ENCODE measurements at regions not wholly inside any gene's neighbourhood (a gene's known extent, or its start where the extent isn't known, plus 50 kb on each side); places are given as distances from the start of the nearest gene placed in this dataset.
"Not testable (repeated sequence)": the region's sequence is repeated elsewhere in the genome, so short reads cannot be mapped to it uniquely, and the experiment has no call there.

DNA sequence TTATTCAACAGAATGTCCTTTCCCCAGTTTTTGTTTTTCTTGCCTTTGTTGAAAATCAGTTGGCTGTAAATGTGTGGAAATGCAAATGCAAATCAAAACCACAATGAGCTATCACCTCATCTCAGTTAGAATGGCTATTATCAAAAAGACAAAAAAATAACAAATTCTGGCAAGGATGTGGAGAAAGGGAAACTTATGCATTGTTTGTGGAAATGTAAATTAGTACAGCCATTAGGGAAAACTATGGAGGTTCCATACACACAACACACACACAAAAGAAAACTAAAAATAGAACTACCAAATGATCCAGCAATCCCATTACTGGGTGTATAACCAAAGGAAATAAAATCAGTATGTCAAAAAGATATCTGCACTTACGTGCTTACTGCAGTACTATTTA is 518.8 kb upstream of the ATXN7L3B start:
- DNase-seq: no peak

DNA sequence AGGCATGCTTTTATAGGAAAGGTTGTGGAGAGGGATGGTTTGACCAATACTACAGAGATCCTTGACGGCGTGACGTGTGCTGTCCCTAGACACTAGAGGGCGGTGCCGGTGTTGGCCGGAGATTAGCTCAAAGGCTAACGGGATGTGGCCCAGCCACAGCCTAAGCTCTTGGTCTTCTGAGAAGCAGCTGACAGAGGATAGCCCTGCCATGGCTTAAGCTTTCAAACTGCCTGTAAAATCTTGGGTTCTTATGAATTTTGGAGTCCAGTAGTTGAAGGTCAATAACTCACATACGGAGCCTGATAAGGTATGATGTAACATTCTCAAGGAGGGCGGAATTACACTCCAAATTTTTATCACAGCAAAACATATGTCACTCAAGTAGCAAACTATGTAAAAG is 515.7 kb upstream of the ATXN7L3B start:
- no peak for DNase-seq

DNA sequence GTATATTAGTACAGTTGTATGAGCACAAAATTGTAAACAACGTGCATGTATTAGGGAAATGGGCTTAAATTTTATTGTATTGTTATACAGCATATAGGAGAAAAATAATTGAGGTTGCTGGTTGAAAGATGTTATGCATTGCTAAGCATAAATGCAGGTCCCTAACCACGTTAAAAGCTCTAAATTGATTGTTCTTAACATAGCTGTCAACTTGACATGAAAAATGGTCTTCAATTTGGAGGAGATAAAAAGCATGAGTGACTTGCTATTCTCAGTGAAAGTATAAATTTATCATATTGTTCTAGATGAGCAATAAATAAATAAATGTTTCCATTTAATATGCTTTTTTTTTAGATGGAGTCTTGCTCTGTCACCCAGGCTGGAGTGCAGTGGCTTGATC is 506.6 kb upstream of the ATXN7L3B start:
- DNase-seq: no peak

DNA sequence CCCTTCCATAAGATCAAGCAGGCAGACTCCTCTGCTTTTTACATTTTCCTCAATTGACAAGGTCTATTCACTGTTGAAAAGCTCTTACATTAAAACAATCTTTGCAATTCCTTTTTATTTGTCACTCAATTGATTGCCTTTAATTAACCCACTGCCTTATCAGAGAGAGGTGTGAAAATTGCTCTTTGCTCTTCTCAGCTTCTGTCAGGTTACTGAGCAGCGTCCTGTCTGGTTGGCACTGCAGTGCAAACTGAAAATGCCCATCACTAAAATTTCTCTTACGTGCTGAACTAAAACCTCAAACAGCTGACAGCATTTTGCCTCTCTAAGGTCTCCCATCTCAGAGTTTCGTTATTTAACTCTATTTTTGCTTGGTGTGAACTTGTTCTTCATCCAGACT is 504.1 kb upstream of the ATXN7L3B start:
- no peak for DNase-seq

DNA sequence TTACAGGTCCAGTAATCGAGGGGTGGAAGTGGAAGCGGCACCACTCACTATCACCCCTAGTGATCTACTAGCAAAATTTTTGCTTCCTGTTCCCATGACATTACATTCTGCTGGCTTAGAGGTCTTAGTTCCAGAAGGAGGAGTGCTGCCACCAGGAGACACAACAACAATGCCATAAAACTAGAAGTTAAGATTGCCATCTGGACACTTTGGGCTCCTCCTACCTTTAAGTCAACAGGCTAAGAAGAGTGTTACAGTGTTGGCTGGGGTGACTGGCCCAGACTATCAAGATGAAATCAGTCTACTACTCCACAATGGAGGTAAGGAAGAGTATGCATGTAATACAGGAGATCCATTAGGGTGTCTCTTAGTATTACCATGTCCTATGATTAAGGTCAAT is 498.5 kb upstream of the ATXN7L3B start:
- not testable (repeated sequence) for DNase-seq

DNA sequence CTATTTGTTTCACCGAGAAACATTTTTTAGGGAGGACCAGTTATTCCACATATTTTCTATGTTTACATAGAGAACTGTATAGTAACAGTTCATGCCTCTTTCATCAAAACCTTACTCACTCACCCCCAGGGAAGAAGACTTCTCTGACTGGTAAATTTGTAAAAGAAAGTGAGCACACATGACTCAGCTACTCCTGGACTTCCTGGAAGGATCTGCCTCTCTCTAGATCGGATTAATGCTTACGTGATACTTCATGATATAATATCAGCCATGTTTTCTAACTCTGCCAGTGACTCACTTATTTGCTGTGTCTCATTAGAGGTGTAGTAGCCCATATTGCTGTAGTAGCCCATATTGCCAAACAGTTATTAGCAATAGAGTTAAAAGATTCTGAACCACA is 494.3 kb upstream of the ATXN7L3B start:
- DNase-seq: no peak

DNA sequence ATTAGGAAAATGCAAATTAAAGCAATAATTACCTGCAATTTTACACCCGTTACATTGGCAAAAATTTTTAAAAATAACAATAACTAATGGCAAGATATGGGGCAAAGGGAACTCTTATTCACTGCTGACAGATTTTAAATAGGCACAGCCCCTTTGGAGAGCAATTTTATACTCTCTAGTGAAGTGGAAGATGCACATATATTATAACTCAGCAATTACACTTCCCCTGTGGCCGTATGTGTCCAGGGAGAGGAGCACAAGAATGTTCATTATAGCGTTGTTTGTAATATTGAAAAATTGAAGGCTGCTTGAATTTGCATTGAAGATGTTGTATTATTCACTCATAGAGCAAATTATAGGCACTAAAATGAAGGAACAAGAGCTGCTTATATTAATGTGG is 488.3 kb upstream of the ATXN7L3B start:
- no peak for DNase-seq

DNA sequence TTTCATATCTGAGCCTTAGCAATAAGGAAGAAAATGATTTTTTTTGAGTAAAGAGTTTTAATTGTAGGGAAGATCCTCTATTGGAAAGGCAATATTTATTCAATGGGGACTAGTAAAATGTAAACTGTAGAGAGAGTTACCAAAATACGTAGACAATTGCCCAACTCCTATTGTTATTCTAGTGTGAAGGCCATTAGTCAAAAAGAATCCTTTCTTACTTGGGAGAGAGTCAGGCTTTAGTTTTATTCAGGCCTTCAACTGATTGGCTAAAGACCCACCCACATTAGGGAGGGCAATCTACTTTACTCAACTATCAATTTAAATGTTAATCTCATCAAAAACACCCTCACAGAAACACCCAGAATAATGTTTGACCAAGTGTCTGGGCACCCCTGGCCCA is 485.8 kb upstream of the ATXN7L3B start:
- no peak for DNase-seq

DNA sequence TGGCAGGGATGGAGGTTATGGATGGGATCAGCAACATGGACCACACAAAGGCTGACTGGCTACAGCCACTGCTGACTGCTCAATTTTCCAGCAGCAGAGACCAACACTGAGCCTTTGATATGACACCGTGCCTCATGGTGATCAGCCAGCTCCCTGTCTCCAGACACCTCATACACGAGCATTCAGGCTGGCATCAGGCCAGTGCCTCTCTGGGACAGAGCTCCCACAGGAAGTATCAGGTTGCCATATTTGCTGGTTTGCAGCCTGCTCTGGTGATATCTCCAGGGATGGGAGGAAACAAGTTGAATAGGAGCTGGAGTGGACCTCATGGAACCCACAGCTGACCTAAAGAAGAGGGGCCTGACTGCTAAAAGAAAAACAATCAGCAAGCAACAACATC is 471.2 kb upstream of the ATXN7L3B start:
- no peak for DNase-seq

DNA sequence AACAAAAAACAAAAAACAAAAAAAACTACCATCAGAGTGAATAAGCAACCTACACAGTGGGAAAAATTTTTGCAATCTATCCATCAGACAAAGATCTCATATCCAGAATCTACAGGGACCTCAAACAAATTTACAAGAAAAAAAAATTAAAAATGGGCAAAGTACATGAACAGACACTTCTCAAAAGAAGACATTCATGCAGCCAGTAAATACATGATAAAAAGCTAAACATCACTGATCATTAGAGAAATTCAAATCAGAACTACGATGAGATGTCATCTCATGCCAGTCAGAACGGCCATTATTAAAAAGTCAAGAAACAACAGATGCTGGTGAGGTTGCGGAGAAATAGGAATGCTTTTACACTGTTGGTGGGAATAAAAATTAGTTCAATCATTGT is 466.5 kb upstream of the ATXN7L3B start:
- DNase-seq: no peak

DNA sequence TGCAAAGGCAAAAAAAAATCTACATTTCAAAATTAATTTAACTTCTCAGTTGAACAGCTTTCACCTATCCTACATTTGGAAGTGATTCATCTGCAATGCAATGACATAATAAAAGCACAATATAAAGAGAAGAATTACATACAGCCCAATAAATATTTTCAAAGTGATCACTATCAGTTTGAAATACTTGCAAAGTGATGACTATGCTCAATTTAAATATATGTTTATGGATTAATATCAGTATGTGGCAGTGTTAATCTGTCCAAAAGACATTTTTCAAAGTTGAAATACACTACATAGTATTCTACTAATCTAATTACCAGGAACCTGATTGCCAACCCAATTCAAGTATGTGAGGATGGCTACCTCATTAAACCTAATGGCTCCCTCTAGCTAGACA is 460.7 kb upstream of the ATXN7L3B start:
- DNase-seq: no peak

DNA sequence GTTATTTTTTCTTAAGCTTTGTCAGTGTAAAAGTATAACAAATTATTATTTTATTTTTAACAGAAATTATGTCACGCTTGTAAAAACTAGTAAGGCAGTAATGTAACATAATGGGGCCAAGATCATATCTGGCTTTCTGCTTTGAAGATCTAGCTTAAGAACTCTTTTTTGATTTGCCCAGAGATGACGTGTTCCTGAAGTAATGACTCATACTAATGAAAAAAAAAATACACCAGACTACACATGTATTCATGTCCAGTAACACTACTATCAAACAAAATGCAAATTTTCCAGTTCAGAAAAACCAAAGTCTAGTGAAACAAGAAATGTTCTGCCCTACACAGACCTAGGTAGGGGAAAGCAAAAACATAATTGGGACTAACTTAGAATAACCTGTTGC is 432.2 kb upstream of the ATXN7L3B start:
- DNase-seq: no peak

DNA sequence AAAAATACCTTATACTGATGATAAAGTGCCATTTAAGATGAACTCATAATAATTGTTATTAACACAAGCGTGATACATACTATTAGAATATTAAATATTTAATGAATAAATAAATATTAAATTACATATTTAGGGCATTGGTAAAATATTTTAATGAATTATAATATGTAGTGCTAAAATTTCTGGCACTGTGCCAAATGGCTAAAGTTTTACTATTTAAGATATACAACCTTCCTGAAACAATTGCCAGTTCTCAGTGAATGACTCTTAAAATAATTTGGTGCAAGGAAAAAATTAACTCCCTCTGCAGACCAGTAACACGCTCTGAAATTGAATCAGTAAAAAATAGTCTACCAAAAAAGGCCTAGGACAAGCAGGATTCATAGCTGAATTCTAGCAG is 428.9 kb upstream of the ATXN7L3B start:
- DNase-seq: no peak

DNA sequence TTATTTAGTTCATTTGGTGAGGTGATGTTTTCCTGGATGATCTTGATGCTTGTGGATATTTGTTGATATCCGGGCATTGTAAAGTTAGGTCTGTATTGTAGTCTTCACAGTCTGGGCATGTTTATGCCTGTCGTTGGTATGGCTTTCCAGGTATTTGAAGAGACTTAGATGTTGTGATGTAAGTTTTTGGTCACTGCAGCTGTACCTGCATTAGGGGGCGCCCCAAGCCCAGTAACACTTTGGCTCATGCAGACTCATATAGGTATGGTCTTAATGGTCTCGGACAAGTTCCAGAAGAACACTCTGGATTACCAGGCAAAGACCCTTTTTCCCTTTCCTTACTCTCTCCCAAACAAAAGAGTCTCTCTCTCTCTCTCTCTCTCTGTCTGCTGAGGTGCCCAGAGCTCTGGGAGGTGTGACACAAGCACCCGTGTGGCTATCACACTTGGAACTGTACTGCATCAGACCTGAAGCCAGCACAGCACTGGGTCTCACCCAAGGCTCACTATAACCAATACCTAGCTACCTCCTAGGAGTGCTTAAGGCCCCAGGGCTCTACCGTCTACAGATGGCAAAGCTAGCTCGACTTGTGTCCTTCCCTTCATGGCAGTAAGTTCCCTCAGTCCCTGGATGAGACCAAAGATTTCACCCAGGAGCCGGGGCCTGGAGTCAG is 425.8 kb upstream of the ATXN7L3B start:
- DNase-seq: no peak

DNA sequence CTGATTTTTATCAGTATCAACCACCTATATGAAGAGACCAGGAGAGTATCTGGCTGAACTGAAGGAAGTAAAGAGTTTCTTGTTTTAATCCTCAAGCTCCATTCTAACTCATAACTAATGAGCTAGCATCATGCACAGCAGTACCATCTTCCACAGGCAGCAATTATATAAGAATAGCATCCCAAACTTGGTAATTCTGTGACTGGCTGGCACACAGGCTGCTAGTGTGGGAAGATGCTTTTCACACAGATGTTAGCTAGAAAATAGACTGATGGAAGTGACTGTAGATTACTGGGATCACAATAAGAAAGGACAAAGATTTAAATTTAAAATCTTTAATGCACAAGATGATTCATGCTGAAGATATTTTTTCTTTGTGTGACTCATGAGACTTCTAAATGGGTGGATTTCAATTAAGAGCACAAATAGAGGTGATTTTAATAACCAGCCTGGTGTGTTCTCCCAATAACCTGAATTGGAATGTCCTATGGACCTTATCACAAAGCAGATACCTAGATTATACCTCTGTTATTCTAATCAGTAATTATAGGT is 417.7 kb upstream of the ATXN7L3B start:
- no peak for DNase-seq

DNA sequence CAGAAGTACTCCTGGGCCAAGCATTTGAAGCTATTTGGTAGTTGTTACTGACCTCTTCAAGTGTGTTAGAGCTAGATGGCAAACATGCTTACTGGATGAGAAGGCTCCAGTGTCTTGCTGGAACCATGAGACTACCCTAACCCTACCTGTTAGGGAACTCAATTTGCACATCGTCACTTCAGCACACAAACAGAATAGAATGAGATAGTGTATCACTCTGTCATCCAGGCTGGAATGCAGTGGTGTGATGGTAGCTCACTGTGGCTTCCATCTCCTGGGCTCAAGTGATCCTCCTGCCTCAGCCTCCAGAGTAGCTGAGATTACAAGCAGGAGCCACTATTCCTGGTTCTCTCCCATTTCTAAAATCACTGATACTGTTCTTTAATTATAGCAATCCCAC is 417.0 kb upstream of the ATXN7L3B start:
- DNase-seq: no peak

DNA sequence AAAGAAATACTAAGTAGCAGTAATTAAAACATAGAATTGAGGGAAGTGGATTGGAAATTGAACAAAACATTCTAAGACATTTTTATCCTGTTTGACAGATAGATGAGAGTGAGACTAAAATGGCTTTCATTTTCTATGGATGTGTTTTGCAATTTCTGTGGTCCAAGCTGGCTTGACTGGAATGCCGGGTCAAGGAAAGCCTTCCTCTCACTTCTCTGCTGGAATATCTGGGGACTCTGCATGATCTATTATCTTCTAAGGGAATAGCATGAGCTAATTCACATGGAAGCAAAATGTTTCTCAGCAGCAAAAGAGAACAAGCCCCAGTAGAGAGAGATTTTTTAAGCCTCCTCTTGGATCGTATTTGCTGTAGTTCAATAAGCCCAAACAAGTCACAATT is 407.9 kb upstream of the ATXN7L3B start:
- no peak for DNase-seq

DNA sequence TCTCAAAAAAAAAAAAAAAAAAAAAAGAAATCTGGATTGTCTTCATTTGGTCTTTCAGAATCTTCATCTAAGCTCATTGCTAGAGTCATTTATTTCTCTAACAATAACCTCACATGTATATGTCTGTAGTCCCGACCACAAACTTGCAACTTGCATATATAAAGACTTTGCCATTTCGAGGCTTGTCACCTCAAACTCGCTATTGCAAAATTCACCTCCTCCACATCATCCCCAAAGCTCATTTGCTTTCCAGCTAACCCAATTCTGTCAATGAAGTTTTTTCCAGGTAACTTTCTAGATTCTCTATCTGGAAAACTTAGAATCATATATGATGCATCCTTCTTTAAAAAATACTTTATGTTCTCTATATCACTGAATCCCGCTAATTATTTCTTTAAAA is 393.2 kb upstream of the ATXN7L3B start:
- no peak for DNase-seq

DNA sequence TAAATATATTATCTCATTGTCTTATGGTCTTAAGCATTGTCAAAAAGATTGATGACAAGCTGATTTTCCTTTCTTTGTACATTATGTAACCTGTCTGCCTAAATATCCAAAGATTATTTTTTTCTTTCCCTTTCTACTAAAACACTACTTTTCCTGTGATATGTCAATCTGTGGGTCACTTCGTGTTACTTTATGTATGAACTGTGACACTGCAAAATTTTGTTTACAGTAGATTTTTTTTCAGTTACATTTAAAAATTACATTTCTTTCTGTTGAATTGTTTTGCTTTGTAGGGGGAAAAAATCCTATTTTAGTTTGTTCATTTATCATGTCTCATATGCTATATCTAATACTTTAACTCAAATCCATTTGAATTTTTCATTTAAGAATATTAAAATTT is 392.3 kb upstream of the ATXN7L3B start:
- DNase-seq: no peak

DNA sequence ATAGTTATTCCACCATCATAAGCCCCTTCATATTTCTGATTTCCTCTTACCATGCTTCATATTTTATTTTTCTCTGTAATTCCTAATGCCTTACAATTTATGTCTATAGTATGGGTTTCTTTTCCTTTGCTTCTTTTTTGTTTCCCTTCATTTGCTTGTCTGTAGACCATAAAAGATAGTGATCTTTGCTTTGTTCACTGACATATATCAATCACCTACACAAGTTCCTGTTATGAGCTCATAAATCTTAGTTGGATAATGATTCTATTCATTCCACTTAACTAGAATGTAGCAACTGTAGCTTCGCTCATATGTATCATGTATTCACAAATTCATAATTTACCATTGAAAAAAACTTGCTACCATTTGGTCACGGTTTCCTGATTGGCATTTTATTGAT is 388.8 kb upstream of the ATXN7L3B start:
- no peak for DNase-seq

DNA sequence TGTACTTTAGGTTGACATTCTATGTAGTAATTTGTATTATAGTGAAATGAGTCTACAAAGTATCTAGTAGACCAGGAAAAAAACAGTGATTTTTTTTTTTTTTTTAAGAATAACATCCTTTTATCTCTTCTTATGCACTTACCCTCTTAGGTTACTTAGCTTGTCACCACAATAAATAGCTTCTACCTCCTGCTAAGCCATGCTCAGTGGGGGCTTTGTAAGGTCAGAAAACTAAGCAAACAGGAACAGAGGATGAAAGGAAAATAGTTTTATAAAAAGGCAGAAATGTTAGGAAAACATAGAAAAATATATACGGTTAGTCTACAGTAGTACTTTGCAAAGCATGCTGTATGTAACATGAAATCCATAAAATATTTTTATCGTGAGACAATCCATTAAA is 385.3 kb upstream of the ATXN7L3B start:
- DNase-seq: no peak

DNA sequence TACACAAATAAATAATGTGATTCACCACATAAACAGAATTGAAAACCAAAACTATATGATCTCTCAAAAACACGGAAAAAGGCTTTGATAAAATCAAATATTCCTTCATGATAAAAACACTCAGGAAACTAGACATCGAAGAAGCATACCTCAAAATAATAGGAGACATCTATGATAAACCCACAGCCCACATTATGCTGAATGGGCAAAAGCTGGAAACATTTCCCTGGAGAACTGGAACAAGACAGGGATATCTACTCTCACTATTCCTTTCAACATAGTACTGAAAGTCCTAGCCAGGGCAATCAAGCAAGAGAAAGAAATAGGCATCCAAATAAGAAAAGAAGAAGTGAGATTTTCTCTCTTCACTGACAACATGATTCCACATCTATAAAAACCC is 371.5 kb upstream of the ATXN7L3B start:
- no peak for DNase-seq

DNA sequence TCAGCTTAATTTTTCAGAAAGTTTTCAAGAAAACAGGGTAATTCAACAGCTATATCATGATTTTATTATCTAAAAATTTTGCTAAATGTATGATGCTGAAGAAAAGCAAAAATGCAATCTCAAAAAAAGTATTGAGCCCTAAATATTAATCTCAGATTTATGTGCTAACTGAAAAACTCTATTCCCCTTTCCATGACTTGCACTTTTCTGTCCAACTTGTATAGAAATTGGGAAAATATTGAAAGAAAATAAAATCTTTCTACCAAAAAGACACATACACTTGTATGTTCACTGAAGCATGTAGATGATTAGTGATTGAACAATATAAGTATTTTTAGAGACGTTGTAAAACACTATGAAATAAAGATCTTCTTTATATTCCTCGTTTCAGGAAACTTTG is 368.0 kb upstream of the ATXN7L3B start:
- no peak for DNase-seq

DNA sequence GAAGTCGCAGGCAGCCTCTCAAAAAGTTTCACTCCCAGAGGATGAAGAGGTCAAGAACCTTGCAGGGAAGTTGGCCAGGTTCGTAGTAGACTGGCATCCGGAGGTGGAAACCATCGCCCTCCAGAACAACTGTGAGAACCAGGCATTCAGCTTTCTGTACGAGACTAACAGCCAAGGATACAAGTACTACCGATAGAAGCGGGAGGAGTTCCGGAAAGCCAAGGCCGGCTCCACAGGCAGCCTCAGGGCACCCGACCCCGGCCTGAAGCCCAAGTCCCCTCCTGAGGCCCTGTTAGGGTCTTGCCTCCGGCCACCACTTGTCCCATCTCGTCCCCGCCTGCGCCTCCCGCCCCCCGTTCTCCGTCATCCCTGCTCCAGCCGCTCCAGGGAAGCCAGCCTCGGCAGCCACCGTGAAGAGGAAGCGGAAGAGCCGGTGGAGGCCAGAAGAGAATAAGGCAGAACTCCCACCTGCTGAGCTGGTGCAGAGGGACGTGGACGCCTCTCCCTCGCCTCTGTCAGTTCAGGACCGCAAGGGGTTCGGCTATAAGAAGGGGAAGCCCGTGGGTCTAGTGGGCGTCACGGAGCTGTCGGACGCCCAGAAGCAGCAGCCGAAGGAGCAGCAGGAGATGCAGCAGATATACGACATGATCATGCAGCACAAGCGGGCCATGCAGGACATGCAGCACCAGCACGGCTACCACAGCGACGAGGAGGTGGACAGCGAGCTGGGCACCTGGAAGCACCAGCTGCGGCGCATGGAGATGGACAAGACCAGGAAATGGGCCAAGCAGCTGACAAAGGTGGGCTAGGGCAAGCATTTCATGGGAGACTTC is 366.8 kb upstream of the ATXN7L3B start:
- DNase-seq: no peak

DNA sequence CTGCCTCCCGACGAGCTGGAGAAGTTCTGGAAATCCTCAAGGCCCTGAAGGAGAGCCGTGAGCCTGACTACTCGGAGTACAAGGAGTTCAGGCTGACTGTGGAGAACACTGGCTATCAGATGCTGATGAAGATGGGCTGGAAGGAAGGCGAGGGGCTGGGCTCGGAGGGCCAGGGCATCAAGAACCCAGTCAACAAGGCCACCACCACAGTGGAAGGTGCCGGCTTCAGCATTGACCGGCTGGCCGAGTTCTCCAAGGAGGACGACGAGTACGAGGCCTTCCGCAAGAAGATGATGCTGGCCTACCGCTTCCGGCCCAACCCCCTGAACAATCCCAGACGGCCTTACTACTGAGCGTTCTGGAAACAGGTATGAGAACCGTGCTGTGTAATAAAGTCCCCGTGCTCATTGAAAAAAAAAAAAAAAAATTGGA is 366.1 kb upstream of the ATXN7L3B start:
- DNase-seq: no peak
